Uterus (tissue), 3 donors: ENCODE measurements at regions not wholly inside any gene's neighbourhood (a gene's known extent, or its start where the extent isn't known, plus 50 kb on each side); places are given as distances from the start of the nearest gene placed in this dataset.

Experiments
- DNase-seq, 2 donors: peaks; one replicate each; pipeline ENCODE4 v3.0.0-alpha.2; 2019 to 2020
- H3K27ac ChIP-seq, 2 donors: fragments of 200-600 bp; sonication (generic); 1 replicate in 1 of 2; 2 replicates in 1 of 2; pipeline ENCODE4 v1.5.1; 2016 to 2018
- H3K27me3 ChIP-seq, 2 donors: fragments of 200-600 bp; sonication (generic); one replicate each; pipeline ENCODE4 v1.5.1; 2018 to 2019; ENCODE audit warnings: control low read depth in 1 of 2
- H3K36me3 ChIP-seq, 2 donors: fragments of 200-600 bp; sonication (generic); one replicate each; pipeline ENCODE4 v1.5.1; 2019; ENCODE audit warnings: control low read depth in 1 of 2
- H3K4me1 ChIP-seq, 2 donors: fragments of 200-600 bp; sonication (generic); one replicate each; pipeline ENCODE4 v1.5.1; 2018 to 2019; ENCODE audit warnings: control low read depth in 1 of 2
- H3K4me3 ChIP-seq, 2 donors: fragments of 200-600 bp; sonication (generic); 1 replicate in 1 of 2; 2 replicates in 1 of 2; pipeline ENCODE4 v1.5.1; 2018 to 2019; ENCODE audit warnings: mild to moderate bottlenecking in 1 of 2
- H3K9me3 ChIP-seq, 2 donors: fragments of 200-600 bp; sonication (generic); one replicate each; pipeline ENCODE4 v1.5.1; 2019; ENCODE audit warnings: control low read depth in 1 of 2
- CTCF ChIP-seq, 4 experiments: fragments of 200-600 bp in 2 of 4; fragments of 450-650 bp in 2 of 4; sonication (generic) in 2 of 4; IDR thresholded peaks; one replicate each; pipeline ENCODE4 v1.5.1; 2016 to 2019; ENCODE audit warnings: antibody characterized with exemption in 4 of 4, mild to moderate bottlenecking in 2 of 4, moderate library complexity in 1 of 4
- POLR2A ChIP-seq, 2 donors: fragments of 450-650 bp; IDR thresholded peaks; one replicate each; pipeline ENCODE4 v1.6.1; 2016; ENCODE audit warnings: antibody characterized with exemption in 2 of 2, mild to moderate bottlenecking in 1 of 2, moderate library complexity in 1 of 2
- intact Hi-C: fragments of 100-400 bp; cut with DNase I; formaldehyde crosslinking; loops from one replicate; pipeline ENCODE4 v1.15.1; 2023; ENCODE audit warnings: low total_unique reads
- donor health status: DM: yes; HTN: yes; CAD: no.

GRCh38 chr2:236840215-236840614 lies 245.5 kb upstream of the COPS8 start:
- Histone ChIP-seq H3K27me3 (no peaks in the 10 kb centered on the region), H3K4me3 (no peak overlapping the region), H3K4me1 (no peaks in the 10 kb centered on the region), H3K36me3 (no peaks in the 10 kb centered on the region), H3K27ac (no peak overlapping the region), H3K9me3 (no peaks in the 10 kb centered on the region)
- no peak for DNase-seq
- intact Hi-C loops: loop anchor here (2.0 kb wide), 1 partner anchor 51 kb away; no protein-coding TSS in a partner anchor
- TF ChIP-seq POLR2A (IDR thresholded peaks at IDR 0.05) (no peak), CTCF (IDR thresholded peaks at IDR 0.05) (no peak)

- no peak for TF ChIP-seq CTCF (IDR thresholded peaks at IDR 0.05)
- TF ChIP-seq POLR2A (IDR thresholded peaks at IDR 0.05): no peak
- Histone ChIP-seq H3K36me3 (no peaks in the 10 kb centered on the region), H3K4me3 (no peak overlapping the region), H3K27me3 (no peaks in the 10 kb centered on the region), H3K4me1 (no peaks in the 10 kb centered on the region), H3K27ac (no peak overlapping the region), H3K9me3 (no peaks in the 10 kb centered on the region)
- DNase-seq: no peak
- intact Hi-C loops: loop anchor here (2.0 kb wide), 1 partner anchor 50 kb away; no protein-coding TSS in a partner anchor
These were observed 244.8 kb upstream of the COPS8 start for GRCh38 chr2:236840857-236841256.

GRCh38 chr2:236841389-236841788 lies 244.3 kb upstream of the COPS8 start:
- TF ChIP-seq POLR2A (IDR thresholded peaks at IDR 0.05) (no peak), CTCF (IDR thresholded peaks at IDR 0.05) (no peak)
- Histone ChIP-seq H3K27me3 (no peaks in the 10 kb centered on the region), H3K9me3 (no peaks in the 10 kb centered on the region), H3K27ac (no peak overlapping the region), H3K4me3 (no peak overlapping the region), H3K4me1 (no peaks in the 10 kb centered on the region), H3K36me3 (no peaks in the 10 kb centered on the region)
- intact Hi-C loops: loop anchor here (2.0 kb wide), 1 partner anchor 49 kb away; no protein-coding TSS in a partner anchor
- no peak for DNase-seq

GRCh38 chr2:236843161-236843968 lies 242.3 kb upstream of the COPS8 start:
- no peaks in the 10 kb centered on the region for H3K36me3 ChIP-seq
- no peaks in the 10 kb centered on the region for H3K4me1 ChIP-seq
- DNase-seq: peak; percentile 43 to 61
- no peaks in the 10 kb centered on the region for H3K27me3 ChIP-seq
- H3K27ac ChIP-seq: peak overlapping the region; percentile 7 to 13
- intact Hi-C loops: no loop called here
- no peaks in the 10 kb centered on the region for H3K9me3 ChIP-seq
- H3K4me3 ChIP-seq: no peak overlapping the region
- TF ChIP-seq CTCF (IDR thresholded peaks at IDR 0.05): no peak
- no peak for TF ChIP-seq POLR2A (IDR thresholded peaks at IDR 0.05)

- Histone ChIP-seq H3K36me3 (no peaks in the 10 kb centered on the region), H3K4me1 (no peaks in the 10 kb centered on the region), H3K4me3 (no peak overlapping the region), H3K27me3 (no peaks in the 10 kb centered on the region), H3K9me3 (no peaks in the 10 kb centered on the region), H3K27ac (no peak overlapping the region)
- intact Hi-C loops: no loop called here
- no peak for DNase-seq
- TF ChIP-seq POLR2A (IDR thresholded peaks at IDR 0.05): no peak
- TF ChIP-seq CTCF (IDR thresholded peaks at IDR 0.05): no peak
These were observed 241.0 kb upstream of the COPS8 start for GRCh38 chr2:236844711-236845110.
